K562 (cell line): ENCODE measurements at regions not wholly inside any gene's neighbourhood (a gene's known extent, or its start where the extent isn't known, plus 50 kb on each side); places are given as distances from the start of the nearest gene placed in this dataset.

Experiments
- ATF6 ChIP-seq: sonication (generic); formaldehyde crosslinking; IDR thresholded peaks from 2 replicates; pipeline ENCODE4 v1.4.0; 2020; ENCODE audit warnings: mild to moderate bottlenecking, missing genetic modification reagents
- CBFA2T2 ChIP-seq: fragments of 450-650 bp; conservative IDR thresholded peaks from 2 replicates; pipeline ENCODE4 v1.6.1; 2017; ENCODE audit warnings: mild to moderate bottlenecking
- CBFA2T3 ChIP-seq: fragments of 450-650 bp; IDR thresholded peaks from 2 replicates; pipeline ENCODE4 v1.6.1; 2017
- CHD2 ChIP-seq: IDR thresholded peaks from 2 replicates; pipeline ENCODE4 v1.6.1; 2011; ENCODE audit warnings: low read depth, low read length
- CXXC5 ChIP-seq: fragments of 250-450 bp; sonication (Bioruptor Pico); IDR thresholded peaks from 2 replicates; pipeline ENCODE4 v1.8.0; 2022; ENCODE audit warnings: inconsistent platforms, mild to moderate bottlenecking, moderate library complexity
- ELF1 ChIP-seq: fragments of 200-800 bp; sonication (Bioruptor generic); IDR thresholded peaks from 2 replicates; pipeline ENCODE4 v1.6.1; 2016; ENCODE audit warnings: missing genetic modification characterization, missing compliant biosample characterization
- EP300 ChIP-seq: IDR thresholded peaks from 2 replicates; pipeline ENCODE4 v1.6.1; 2012; ENCODE audit warnings: low read length, improper control_type of control experiment
- ESRRB ChIP-seq: fragments of 250-450 bp; sonication (Bioruptor Pico); IDR thresholded peaks from 2 replicates; pipeline ENCODE4 v1.5.0; 2020; ENCODE audit warnings: mild to moderate bottlenecking, moderate library complexity, borderline replicate concordance
- LEF1 ChIP-seq: fragments of 450-650 bp; IDR thresholded peaks from 2 replicates; pipeline ENCODE4 v1.6.1; 2016; ENCODE audit warnings: mild to moderate bottlenecking
- NFIC ChIP-seq: fragments of 450-650 bp; IDR thresholded peaks from 2 replicates; pipeline ENCODE4 v1.6.1; 2017; ENCODE audit warnings: mild to moderate bottlenecking, inconsistent platforms
- RAD21 ChIP-seq, 2 experiments: fragments of 250-450 bp in 1 of 2; fragments of 450-650 bp in 1 of 2; sonication (Bioruptor Pico) in 1 of 2; formaldehyde crosslinking in 1 of 2; IDR thresholded peaks in 1 of 2; conservative IDR thresholded peaks in 1 of 2; 2 replicates each; pipeline versions ENCODE4 v1.4.0 to v1.8.0; 2020 to 2022; ENCODE audit warnings: mild to moderate bottlenecking in 2 of 2, moderate library complexity in 1 of 2
- RBBP5 ChIP-seq: fragments of 200-600 bp; sonication (generic); IDR thresholded peaks from 2 replicates; pipeline ENCODE4 v1.6.1; 2012; ENCODE audit warnings: borderline replicate concordance, mild to moderate bottlenecking, low read length, control low read depth, inconsistent platforms; ENCODE audit not compliant: insufficient read depth, poor library complexity, severe bottlenecking
- SMAD4 ChIP-seq: fragments of 250-450 bp; sonication (Bioruptor Pico); conservative IDR thresholded peaks from 2 replicates; pipeline ENCODE4 v1.8.0; 2021; ENCODE audit warnings: inconsistent platforms, mild to moderate bottlenecking, moderate library complexity
- SMARCA4 ChIP-seq: fragments of 450-650 bp; IDR thresholded peaks from 2 replicates; pipeline ENCODE4 v1.6.1; 2016
- SOX6 ChIP-seq: fragments of 450-650 bp; IDR thresholded peaks from 2 replicates; pipeline ENCODE4 v1.6.1; 2014; ENCODE audit warnings: mild to moderate bottlenecking
- SREBF1 ChIP-seq: fragments of 150-350 bp; IDR thresholded peaks from 2 replicates; pipeline ENCODE4 v1.6.1; 2014; ENCODE audit warnings: antibody characterized with exemption, low read depth, low read length, borderline replicate concordance
- TCF3 ChIP-seq: sonication (generic); formaldehyde crosslinking; IDR thresholded peaks from 2 replicates; pipeline ENCODE4 v1.4.0; 2020; ENCODE audit warnings: mild to moderate bottlenecking, missing genetic modification reagents
- ZBTB12 ChIP-seq: fragments of 250-450 bp; sonication (Bioruptor Pico); IDR thresholded peaks from 2 replicates; pipeline ENCODE4 v1.4.0; 2020
- ZBTB17 ChIP-seq: fragments of 450-650 bp; formaldehyde crosslinking; IDR thresholded peaks from 2 replicates; pipeline ENCODE4 v1.4.0; 2020; ENCODE audit warnings: mild to moderate bottlenecking
- ZBTB33 ChIP-seq: sonication (generic); formaldehyde crosslinking; IDR thresholded peaks from 2 replicates; pipeline ENCODE4 v1.8.1; 2023; ENCODE audit warnings: mild to moderate bottlenecking, missing genetic modification reagents
- ZNF639 ChIP-seq, 2 experiments: fragments of 200-800 bp in 1 of 2; sonication (Bioruptor generic) in 1 of 2; sonication (generic) in 1 of 2; formaldehyde crosslinking in 1 of 2; IDR thresholded peaks in 1 of 2; conservative IDR thresholded peaks in 1 of 2; 2 replicates each; pipeline versions ENCODE4 v1.5.0 to v1.6.1; 2016 to 2020; ENCODE audit warnings: missing compliant biosample characterization in 1 of 2, missing genetic modification characterization in 1 of 2, missing genetic modification reagents in 1 of 2
- TF ChIP-seq, protein P1 (sequence below), 3 experiments: fragments of 200-800 bp in 1 of 3; sonication (Bioruptor generic) in 1 of 3; sonication (generic) in 1 of 3; formaldehyde crosslinking in 1 of 3; IDR thresholded peaks; 2 replicates each; pipeline versions ENCODE4 v1.6.1 to v1.8.0; 2016 to 2022; ENCODE audit warnings: mild to moderate bottlenecking in 2 of 3, missing compliant biosample characterization in 2 of 3, missing genetic modification characterization in 2 of 3, missing genetic modification reagents in 1 of 3

GRCh38 chr2:58757971-58758370 is 516.8 kb upstream of the FANCL start (continued):
- TF ChIP-seq RBBP5 (no peak), SREBF1 (no peak), ZBTB17 (no peak), CBFA2T3 (peak; percentile 57), RAD21 (CRISPR knock-in tag; conservative IDR thresholded peaks at IDR 0.05 in 1 of 2, IDR thresholded peaks at IDR 0.05 in 1 of 2) (peak in 1 of 2 experiments; percentile 27; a peak in 1 of 4 replicates), ESRRB (CRISPR knock-in tag) (no peak), CBFA2T2 (0 out of 2 replicates have a peak, but pooled peaks have one; percentile 5), TCF3 (CRISPR knock-in tag) (peak; percentile 38), CXXC5 (CRISPR knock-in tag) (peak; percentile 40; the same call in 1 of the 2 replicates), SOX6 (no peak), ZBTB12 (CRISPR knock-in tag) (no peak), ZNF639 (CRISPR knock-in tag; conservative IDR thresholded peaks at IDR 0.05 in 1 of 2, IDR thresholded peaks at IDR 0.05 in 1 of 2) (peak in 1 of 2 experiments; percentile 34; a peak in 1 of 4 replicates), SMARCA4 (peak; percentile 58), CHD2 (no peak), ZBTB33 (CRISPR knock-in tag) (no peak), SMAD4 (peak; percentile 46; the same call in 1 of the 2 replicates), EP300 (peak; percentile 22; the same call in 1 of the 2 replicates), NFIC (peak; percentile 24; the same call in 1 of the 2 replicates), ELF1 (no peak), LEF1 (no peak), ATF6 (no peak)
- TF ChIP-seq, protein P1, sequence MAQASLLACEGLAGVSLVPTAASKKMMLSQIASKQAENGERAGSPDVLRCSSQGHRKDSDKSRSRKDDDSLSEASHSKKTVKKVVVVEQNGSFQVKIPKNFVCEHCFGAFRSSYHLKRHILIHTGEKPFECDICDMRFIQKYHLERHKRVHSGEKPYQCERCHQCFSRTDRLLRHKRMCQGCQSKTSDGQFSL (CRISPR knock-in tag; IDR thresholded peaks at IDR 0.05), result no peak
- TF ChIP-seq, protein P1 (tag; IDR thresholded peaks at IDR 0.05), result 0 out of 4 replicates have a peak, but pooled peaks of 1 of the 2 experiments have one; percentile 35
